ENCODE measurements at regions not wholly inside any gene's neighbourhood (a gene's known extent, or its start where the extent isn't known, plus 50 kb on each side); places are given as distances from the start of the nearest gene placed in this dataset.

GRCh38 chr11:44402466-44403075 lies 92.6 kb upstream of the ALX4 start:
- Histone ChIP-seq H3K27ac (replicated peaks) (no peak overlapping the region), H3K27me3 (ENCODE audit: insufficient read depth, poor library complexity, severe bottlenecking) (no peaks in the 10 kb centered on the region), H3K4me3 (replicated peaks; ENCODE audit: insufficient read depth, low read length) (no peak overlapping the region)
- DNase-seq (ENCODE audit: low read depth in 1 of 2, low spot score in 1 of 2) = no peak
- TF ChIP-seq POLR2AphosphoS5 (IDR thresholded peaks at IDR 0.05; ENCODE audit: low read depth) (no peak), GABPA (IDR thresholded peaks at IDR 0.05; ENCODE audit: low read depth) (no peak), REST (IDR thresholded peaks at IDR 0.05; ENCODE audit: insufficient replicate concordance, low read depth) (no peak), SPI1 (IDR thresholded peaks at IDR 0.05; ENCODE audit: borderline replicate concordance, low read depth) (no peak)

- DNase-seq (ENCODE audit: low read depth in 1 of 2, low spot score in 1 of 2) = no peak
- TF ChIP-seq CTCF (IDR thresholded peaks at IDR 0.05; ENCODE audit: insufficient read depth, low read length) (no peak), GABPA (IDR thresholded peaks at IDR 0.05; ENCODE audit: low read depth) (no peak), POLR2AphosphoS5 (IDR thresholded peaks at IDR 0.05; ENCODE audit: low read depth) (no peak), SPI1 (IDR thresholded peaks at IDR 0.05; ENCODE audit: borderline replicate concordance, low read depth) (no peak), REST (IDR thresholded peaks at IDR 0.05; ENCODE audit: insufficient replicate concordance, low read depth) (no peak)
- Histone ChIP-seq H3K27me3 (ENCODE audit: insufficient read depth, poor library complexity, severe bottlenecking) (no peaks in the 10 kb centered on the region), H3K27ac (replicated peaks) (no peak overlapping the region), H3K4me3 (replicated peaks; ENCODE audit: insufficient read depth, low read length) (no peak overlapping the region)
Measured at GRCh38 chr11:44403176-44403575, 93.2 kb upstream of the ALX4 start.

GRCh38 chr11:44403587-44404273 lies 93.8 kb upstream of the ALX4 start:
- Histone ChIP-seq H3K4me3 (replicated peaks; ENCODE audit: insufficient read depth, low read length) (no peak overlapping the region), H3K27ac (replicated peaks) (no peak overlapping the region), H3K27me3 (ENCODE audit: insufficient read depth, poor library complexity, severe bottlenecking) (no peaks in the 10 kb centered on the region)
- DNase-seq (ENCODE audit: low read depth in 1 of 2, low spot score in 1 of 2) = no peak
- TF ChIP-seq REST (IDR thresholded peaks at IDR 0.05; ENCODE audit: insufficient replicate concordance, low read depth) (no peak), GABPA (IDR thresholded peaks at IDR 0.05; ENCODE audit: low read depth) (no peak), CTCF (IDR thresholded peaks at IDR 0.05; ENCODE audit: insufficient read depth, low read length) (no peak), SPI1 (IDR thresholded peaks at IDR 0.05; ENCODE audit: borderline replicate concordance, low read depth) (no peak), POLR2AphosphoS5 (IDR thresholded peaks at IDR 0.05; ENCODE audit: low read depth) (no peak)

Measured in HL-60 (cell line).